NCI-H2029 treated with DMSO at 0.1 percent for 48 hours (cell line): ENCODE measurements at regions not wholly inside any gene's neighbourhood (a gene's known extent, or its start where the extent isn't known, plus 50 kb on each side); places are given as distances from the start of the nearest gene placed in this dataset.

Experiments used
- DNase-seq: peaks from one replicate; lab custom pipeline; 2025; lab: John Stamatoyannopoulos, UW

DNA sequence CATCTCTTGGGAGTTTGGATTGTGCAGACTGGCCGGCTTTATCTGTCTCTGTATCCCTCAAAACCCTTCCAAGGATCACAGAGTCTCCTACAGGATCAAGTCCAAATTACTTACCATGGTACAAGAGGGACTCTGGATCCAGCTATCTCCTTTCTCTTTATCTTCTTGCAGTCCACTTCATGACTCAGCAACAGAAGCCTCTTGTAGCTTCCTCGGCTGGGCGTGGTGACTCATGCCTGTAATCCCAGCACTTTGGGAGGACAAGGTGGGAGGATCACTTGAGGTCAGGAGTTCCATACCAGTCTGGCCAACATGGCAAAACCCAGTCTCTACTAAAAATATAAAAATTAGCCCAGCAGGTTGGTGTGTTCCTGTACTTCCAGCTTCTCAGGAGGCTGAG is 189.7 kb downstream of the BCAT1 start:
- DNase-seq = no peak

DNA sequence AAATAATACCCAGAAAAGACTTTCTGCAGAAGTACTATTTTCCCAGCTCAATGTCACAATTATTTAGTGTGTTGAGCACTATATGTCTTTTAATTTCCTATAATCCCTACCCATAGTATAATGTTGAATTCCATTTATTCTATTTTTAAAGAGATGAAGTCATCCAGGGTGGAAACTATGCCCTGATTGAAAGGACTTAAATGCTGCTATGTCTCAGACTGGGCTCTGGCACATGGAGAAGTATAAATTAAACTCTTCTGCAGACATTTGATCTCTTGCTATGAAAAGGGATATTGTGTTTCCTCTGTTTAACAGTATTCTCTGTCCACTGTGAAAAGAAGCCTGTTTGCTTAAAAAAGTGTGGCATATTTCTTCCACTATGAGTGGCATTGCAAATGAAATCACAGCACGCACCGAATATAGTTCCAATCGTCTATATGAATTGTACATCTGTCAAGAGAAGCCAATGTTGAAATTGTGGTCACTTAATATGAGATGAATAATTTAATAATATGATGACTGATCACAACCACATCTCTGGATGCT is 192.3 kb downstream of the BCAT1 start:
- DNase-seq = no peak

DNA sequence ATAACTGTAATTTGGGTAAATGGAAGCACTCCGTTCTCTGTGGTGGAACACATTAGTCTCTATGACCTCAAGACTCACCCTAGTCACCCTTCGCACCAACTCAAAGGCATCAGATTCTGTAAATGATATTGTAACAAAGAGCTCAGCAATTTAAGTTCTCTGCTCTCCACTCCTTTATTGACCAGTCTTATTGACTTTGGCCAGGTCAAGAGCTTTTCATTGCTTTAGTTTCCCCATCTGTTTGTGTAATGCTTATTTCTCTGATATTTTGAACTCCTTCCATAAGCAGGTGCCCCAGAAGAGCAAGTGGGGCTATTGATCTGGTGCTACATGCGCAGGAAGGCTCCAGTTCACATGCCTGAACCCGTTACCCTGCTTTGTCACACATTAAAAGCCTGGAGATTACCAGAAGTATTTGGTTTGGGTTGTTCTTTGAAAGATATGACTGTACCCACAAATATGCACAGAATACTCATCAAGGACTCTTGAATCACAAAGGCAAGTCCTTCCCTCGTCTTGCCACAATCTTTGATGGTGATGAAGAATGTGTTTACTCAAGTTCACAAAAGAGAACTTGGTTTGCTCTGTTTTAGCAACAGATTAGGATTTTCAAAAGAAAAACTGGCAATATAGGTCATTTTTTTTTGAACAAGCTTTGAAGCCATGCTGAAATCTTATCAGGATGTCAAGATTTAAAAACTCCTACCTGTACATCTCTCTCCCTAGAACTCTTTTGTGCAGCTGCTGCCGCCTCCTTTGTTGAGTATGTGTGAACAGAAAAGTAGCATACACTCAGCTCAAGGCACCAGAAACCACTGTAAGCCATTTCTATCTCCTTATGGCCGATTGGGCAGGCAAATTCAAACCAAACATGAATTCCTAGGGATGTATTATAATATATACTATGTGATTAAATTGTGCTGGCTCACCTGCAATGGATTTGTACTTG is 193.9 kb downstream of the BCAT1 start:
- DNase-seq = no peak

DNA sequence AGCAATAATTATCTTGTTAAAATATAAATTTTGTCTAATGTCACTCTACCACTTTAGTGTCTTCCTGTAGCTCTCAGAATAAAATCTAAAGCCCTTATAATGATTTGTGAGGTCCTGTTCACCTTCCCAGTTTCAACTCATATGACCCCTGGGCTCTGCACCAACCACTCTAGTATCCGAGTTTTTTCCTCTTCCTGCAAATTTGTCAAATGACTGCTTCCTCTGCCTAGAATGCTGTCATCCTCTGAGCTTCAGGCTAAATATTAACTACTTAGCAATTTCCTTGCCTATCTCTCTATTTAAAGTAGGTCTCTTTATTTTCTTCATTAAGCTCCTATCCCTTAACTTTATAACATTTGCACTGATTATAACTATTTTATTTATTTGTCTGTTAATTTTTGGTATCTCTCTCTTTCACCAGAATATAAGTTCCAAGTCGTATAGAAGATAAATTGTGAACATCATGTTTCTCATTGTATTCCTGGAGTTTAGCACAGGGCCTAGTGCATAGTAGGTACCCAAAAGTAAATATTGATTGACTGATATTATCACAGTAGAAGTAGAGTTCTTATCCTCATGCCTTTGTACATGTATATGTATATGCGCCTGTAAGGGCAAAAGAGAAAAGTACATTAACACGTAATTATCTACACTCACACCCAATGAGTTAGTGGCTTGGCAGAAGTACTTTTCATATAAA is 196.0 kb downstream of the BCAT1 start:
- no peak for DNase-seq

DNA sequence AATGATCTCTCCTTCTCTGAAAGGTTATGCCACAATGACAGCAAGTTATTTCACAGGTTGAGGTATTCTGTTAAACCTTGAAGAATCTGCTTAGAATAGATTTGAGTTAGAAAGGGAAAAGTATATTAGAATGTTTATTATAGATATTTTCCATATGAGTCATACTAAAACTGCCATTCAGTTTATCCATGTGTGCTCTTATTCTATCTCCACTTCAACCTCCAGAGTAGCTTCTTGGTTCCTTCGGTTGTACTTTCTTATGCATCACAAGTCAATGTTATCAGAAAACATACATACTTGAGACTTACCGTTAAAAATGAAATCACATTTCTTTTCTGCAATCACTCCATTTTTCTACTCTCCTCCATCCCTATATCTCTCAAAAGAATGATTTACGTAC is 197.7 kb downstream of the BCAT1 start:
- DNase-seq = no peak

DNA sequence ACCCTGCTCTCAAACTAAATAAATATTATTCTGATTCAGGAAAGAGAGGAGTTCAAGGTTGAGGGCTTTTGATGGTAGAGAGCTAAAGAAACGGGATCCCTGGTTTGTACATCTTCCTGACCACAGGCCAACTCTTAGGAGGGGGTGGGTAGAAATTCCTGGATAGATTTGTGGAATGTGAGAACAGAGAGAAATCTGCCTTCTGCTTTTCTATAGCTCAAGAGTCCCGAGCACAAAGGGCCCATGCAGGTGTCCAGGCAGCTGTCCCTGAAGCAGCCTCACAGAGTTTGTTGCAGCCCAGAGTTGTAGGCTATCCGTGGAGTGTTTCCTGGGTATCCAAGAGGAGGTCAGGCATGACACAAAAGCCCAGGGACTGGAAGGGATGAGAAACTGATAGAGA is 198.6 kb downstream of the BCAT1 start:
- no peak for DNase-seq

DNA sequence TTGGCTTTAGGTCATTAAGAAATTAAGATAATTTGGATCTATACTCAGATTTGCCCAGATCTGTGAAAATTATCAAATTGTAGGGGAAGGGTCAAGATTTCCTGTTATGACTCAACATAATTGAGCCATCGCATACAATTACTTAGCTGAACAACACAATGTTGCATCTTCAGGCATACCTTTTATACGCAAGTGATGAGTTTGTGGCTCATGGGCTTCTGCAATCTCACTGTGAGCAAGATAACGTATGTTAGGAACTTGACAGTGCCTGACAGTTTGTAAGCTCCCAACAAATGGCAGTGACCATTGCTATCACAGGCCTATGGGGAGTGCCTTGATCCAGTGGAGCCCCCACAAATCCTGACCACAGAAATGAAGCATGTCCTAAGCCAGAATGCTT is 199.7 kb downstream of the BCAT1 start:
- DNase-seq = no peak

DNA sequence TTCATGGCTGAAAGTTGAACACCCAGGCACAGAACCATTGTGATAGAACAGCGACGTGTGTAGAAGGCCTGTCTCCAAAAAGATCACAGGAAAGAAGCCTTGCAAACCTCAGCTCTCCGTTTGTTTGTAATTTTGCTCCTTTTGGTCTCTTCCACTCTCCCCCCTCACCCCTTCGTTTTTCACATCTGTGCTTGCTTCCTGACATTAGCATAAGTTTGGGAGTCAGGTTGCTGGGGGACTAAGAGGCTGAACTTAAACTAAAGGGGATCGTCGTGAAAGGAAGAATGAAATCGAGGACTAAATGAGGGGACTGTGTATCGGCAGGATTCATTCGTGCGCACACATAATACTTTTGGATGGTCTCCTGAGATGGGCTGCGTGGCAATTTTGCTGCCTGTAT is 200.6 kb downstream of the BCAT1 start:
- DNase-seq = no peak

DNA sequence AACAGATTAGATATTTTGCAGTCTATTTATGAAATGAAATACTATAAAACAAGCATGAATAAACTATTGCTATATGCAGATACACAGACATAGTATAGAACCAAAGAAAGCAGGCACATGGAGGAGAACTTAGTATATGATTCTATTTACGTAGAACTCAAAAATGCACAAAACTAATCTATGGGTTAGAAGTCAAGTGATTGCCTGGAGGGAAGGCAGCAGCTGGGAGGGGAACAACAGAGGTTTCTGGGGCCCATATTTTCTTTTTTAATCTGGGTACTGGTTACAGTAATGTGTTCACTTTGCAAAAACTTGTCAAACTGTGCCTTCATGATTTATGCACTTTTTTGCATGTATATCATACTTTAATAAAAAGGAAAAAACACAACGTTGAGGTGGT is 202.0 kb downstream of the BCAT1 start:
- DNase-seq = no peak

DNA sequence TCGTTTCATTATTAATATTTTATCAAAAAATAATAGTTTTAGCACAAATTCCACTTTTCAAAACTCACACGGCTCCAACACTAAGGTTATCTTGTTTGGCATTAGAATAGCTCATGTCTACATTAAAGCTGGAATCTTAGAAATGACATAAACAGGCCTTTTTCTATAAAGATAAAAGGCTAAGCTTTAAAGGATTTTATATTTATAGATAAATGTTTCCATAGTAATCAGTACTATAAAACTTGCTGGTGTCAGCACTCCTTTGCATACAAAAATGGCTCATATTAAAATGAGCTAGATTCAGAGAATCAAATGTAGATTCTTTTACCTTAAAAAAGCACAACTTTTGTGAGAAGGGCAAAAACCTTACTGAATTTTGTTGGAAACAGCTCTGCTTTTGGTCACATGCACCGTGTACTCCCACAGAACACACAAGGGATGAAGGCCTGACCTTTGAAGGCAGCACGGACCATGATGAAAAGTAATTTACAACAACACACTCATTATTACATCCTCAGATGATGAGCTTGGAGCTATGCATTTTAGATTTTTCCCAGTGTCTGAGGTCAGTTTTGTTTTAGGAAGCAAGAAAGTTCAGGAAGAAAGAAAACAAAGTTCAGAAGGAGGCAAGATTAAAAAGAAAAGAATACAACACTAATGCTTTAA is 202.8 kb downstream of the BCAT1 start:
- DNase-seq = no peak

DNA sequence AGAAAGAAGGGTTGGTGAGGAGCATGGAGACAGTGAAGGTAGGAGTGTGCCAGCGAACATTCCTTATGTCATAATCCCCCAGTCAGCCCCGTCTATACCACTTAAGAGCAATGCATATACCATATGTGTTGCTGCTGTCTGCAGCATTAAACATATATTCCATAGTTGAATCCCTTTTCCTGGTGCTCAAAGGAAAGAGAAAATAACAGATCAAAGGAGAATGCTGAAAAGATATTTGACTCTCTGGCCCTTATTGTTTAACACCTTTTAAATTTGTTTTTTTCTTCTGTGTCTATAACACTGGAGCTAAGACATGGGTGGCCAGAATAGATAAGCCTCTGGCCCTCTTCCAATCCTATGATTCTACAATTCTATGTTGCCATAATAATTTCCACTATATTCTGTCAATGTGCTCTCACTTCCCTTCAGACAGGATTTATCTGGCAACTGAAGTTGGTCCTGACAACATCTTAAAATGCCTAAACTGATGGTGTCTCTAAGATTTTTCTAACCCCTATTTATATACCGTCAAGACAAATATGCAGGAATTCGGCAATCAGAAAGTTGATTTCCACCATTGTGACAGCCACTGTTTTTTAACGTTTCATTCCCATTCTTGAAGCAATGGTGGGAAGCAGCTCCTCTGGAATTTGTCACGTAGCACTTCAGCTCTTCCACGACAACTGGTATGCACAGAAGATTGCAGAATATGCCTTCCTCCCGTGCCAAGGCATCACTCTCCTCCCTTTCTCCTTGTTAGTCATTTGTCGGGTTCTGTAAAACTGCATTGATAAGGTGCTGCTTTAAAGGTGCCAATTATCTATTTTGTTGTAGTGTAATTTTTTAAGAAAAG is 204.7 kb downstream of the BCAT1 start:
- DNase-seq = no peak

DNA sequence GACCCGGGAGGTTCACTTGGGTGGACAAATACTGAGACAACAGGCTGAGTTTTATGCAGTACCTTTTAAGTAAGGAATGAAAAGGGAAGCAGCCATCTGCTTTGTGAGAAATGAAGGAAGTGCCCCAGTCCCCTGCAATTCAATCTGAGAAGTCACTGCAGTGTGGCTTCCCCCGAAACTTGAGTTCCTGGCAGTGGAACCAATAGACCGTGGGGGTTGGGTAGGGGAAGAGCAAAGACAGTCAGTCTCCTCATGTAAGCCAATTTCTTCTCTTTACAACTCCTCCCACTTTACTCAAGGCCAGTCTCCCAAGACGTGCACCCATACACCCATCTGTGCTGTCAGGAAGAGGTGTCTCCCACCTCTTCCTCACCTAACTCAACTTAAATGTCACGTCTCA is 206.5 kb downstream of the BCAT1 start:
- no peak for DNase-seq

DNA sequence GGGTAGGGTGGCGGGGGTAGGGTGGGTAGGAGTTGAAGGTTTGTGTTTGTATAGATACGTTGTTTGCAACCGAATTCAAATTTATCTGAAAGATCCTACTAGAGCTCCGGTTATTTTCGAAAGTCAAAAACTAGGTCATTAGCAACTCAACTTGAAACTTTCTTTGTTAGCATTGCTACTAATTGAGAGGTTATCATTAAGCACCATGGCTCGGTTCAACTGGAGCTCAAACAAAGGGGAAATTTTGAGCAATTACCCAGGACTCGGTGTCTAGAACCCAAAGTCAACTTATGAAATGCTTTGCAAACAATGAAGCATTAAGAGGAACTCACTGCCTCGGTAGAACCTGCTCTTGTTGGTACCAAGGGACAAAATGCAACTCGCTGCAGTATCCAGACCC is 207.7 kb downstream of the BCAT1 start:
- DNase-seq = no peak

DNA sequence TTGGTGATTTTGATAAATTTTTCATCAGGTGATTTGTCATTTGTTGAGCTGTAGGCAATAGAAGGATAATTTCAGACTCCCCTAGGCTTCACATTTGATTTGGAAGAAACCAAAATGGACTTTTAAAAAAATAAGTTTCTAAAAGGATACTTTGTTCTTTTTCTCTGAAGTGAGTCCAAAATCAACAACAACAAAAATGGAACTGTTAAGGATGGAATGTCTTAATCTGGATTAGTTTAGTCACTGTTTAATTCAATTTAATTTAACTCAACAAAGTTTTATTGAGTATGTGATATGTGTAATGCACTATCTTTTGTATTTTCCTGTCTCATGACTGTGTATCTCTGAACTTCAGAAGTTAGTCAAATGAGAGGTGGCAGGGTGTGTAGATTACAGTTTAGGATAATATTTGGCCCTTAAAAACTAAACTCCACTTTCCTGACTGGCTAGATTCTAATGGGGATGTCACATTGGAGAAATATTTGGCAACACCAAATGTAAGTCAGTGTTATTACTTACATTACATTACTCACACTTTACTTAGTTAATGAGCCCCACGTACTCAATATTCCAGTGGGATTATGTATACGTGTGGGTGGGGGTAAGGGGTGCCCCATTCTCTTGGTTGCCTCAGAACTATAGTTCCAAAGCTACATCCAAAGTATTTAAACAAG is 209.7 kb downstream of the BCAT1 start:
- no peak for DNase-seq

DNA sequence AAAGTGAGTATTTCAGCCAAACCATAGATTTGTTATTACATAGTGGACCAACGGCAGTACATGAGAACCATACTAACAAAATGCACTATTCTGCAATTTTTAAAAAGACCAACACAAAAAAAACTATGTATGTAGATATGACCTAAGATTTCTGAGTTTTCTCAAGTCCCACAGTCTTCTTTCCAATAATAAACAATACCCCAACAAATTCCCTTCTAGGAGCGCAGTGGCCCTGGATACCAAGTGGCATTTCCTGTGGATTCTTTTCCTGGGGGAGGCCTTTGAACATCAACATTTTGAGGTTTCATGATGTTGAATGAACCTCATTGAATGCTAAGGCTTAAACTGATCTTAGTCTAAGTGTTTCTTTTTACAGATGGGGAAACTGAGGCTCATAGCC is 210.5 kb downstream of the BCAT1 start:
- DNase-seq = no peak

DNA sequence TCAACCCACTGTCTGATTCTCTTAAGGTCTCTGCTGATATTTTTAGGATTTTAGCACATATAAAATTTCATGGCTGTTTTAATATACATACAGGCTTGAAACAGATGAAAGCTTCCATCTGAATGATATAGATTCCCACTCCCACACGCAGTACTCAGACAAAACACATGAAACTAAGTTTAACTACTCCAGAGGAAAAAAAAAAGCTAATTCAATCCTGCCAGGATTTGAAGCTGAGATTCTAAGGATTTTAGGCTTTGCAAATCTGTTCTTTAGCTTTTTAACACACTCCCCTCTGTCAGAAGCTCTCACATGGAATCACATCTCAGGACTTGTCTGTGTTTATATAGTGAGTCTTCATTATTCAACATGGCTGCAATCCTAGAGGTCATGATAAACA is 217.3 kb downstream of the BCAT1 start:
- DNase-seq = no peak

DNA sequence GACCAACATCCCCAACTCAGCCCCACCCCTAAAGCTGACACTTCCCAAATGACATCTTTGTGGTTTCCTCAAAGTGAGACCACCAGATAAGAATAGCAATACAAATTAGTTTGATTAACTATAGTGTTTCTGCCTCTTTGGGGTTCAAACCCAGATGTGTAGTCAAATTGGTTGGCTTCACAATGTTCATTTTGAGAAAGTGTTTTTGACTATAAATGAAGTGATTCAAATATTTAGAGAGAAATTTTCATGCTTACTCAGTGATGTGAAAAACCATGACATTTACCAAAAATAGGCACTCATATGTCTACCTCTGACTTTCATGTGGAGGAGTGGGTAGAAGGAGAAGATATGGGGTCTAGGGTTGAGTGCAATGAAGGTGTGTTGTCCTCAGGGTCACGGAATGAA is 218.4 kb downstream of the BCAT1 start:
- no peak for DNase-seq

DNA sequence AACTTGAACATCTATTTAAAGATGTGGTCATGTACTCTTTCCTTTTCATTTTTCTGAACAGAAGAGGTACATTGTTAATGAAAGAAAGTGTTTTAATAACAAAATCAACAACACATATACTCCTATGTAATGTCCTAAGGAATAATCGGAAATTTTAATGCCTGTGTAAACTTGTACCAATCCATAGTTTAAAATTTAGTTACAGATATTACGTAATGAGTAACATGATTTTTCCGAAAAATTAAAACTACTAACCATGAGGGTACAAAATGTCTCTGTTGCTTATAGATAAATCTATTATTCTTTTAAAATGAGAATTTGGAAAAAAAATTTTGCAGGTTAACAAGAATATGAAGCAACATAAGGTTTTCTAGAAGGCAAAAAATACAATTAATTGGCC is 220.1 kb downstream of the BCAT1 start:
- DNase-seq = no peak

DNA sequence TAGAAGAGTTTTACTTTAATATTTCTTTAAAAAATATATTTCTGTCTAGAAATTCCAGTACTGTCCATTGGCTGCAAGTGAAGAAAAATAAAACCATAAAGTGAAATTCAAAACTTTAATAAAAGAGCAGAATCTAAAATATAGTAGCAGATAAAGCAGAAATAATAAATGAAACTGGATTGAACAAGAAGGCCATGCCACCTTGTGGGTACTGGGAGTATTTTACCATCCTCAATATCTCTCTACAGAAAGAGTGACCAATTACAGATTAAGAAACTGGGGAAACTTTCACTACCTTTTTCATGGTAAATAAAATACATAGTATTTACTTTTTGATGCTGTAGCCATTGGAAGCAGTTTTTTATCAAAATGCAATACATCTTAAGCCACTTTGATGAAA is 220.5 kb downstream of the BCAT1 start:
- DNase-seq = no peak

DNA sequence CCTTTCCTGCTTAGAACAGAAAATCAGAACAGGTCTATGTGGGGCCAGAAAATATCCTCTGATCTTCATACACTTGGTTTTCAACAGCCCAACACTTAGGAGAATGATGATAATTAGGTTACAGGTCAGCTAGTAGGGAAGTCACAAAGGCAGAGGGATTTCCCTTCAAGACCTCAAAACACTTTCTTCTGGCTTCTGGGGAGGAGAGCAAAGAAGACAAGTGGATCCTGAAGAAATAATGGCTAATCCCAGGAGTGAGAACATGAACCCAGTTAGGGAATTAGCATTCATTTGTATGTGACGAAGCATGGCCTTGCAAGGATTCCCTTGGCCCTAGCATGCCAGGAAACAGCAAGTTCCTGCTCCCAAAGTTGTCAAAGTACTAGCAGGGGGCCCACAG is 223.3 kb downstream of the BCAT1 start:
- DNase-seq = no peak

DNA sequence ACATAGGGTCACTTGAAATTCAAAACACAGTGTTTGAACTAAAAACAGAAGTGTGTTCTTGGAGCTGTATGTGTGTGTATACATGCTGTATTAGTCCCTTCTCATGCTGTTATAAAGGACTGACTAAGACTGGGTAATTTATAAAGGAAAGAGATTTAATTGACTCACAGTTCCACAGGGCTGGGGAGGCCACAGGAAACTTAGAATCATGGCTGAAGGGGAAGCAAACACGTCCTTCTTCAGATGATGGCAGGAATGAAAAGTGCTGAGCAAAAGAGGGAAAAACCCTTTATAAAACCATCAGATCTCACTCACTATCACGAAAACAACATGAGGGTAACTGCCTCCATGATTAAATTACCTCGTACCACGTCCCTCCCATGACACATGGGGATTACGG is 224.1 kb downstream of the BCAT1 start:
- DNase-seq = no peak
